Heart right ventricle (tissue), 16 donors: ENCODE measurements at regions not wholly inside any gene's neighbourhood (a gene's known extent, or its start where the extent isn't known, plus 50 kb on each side); places are given as distances from the start of the nearest gene placed in this dataset.

Experiments
- ATAC-seq, 8 donors: fragments of 200-7000 bp; cut with Tn5 transposase; one replicate each; pipeline ENCODE4 v1.9.1; 2020; ENCODE audit warnings: mild to moderate bottlenecking in 8 of 8, moderate library complexity in 8 of 8, moderate number of reproducible peaks in 1 of 8
- DNase-seq, 2 donors: peaks; one replicate each; pipeline ENCODE4 v3.0.0-alpha.2; 2020
- H3K27ac ChIP-seq, 10 donors: fragments of 200-600 bp; sonication (generic) in 2 of 10; one replicate each; pipeline versions ENCODE4 v1.5.0 to v1.8.0; 2020 to 2022; ENCODE audit warnings: mild to moderate bottlenecking in 3 of 10
- H3K27me3 ChIP-seq, 7 donors: fragments of 200-600 bp; one replicate each; pipeline ENCODE4 v1.8.0; 2021 to 2022; ENCODE audit warnings: mild to moderate bottlenecking in 2 of 7
- H3K36me3 ChIP-seq, 9 donors: fragments of 200-600 bp; sonication (generic) in 1 of 9; one replicate each; pipeline versions ENCODE4 v1.5.0 to v1.8.0; 2020 to 2022; ENCODE audit warnings: mild to moderate bottlenecking in 2 of 9
- H3K4me1 ChIP-seq, 9 donors: fragments of 200-600 bp; sonication (generic) in 1 of 9; one replicate each; pipeline versions ENCODE4 v1.5.0 to v1.8.0; 2020 to 2022; ENCODE audit warnings: mild to moderate bottlenecking in 4 of 9
- H3K4me3 ChIP-seq, 10 donors: fragments of 200-600 bp; sonication (generic) in 2 of 10; one replicate each; pipeline versions ENCODE4 v1.5.0 to v1.8.0; 2020 to 2022; ENCODE audit warnings: mild to moderate bottlenecking in 7 of 10, moderate library complexity in 2 of 10
- H3K9me3 ChIP-seq, 11 donors: fragments of 200-600 bp in 10 of 11; sonication (generic) in 2 of 11; one replicate each; pipeline versions ENCODE4 v1.5.0 to v1.8.0; 2013 to 2022; ENCODE audit warnings: mild to moderate bottlenecking in 2 of 11, control low read depth in 1 of 11, moderate library complexity in 1 of 11
- WGBS, 2 donors: extraction: QIAGEN DNeasy Blood & Tissue Kit; methylation state at CpG; one replicate each; pipeline ENCODE4 v1.1.7; 2013; ENCODE audit warnings: inconsistent platforms in 1 of 2; 5-methylcytosine and 5-hydroxymethylcytosine counted together
- intact Hi-C, 10 donors: fragments of 100-400 bp; cut with DNase I; formaldehyde crosslinking; loops; one replicate each; pipeline versions ENCODE4 v1.11.1 to v1.14.2; 2022
- TF ChIP-seq, protein P1 (sequence below), 9 donors: fragments of 200-600 bp; sonication (generic) in 2 of 9; IDR thresholded peaks; one replicate each; pipeline versions ENCODE4 v1.5.0 to v1.8.0; 2021 to 2022; ENCODE audit warnings: antibody characterized with exemption in 9 of 9, mild to moderate bottlenecking in 5 of 9, moderate library complexity in 1 of 9
- donor health status: Arrhythmogenic right ventricular cardiomyopathy.
- donor health status: ischemic (EF 13 %, LVEDD 7.1; RV severe dilation, severe dysfunction).
- donor health status: healthy with polysubstance abuse.
- donor health status: DM: no; HTN: yes; CAD: no.
- donor health status: DM: no; HTN: no; CAD: no.
- donor health status: ischemic (EF 25% LVEDD 6.9; RV normal size, moderate dysfunction).
- donor health status: ischemic (EF 25% LVEDD 5.7; RV mildly dilated, moderate dysfunction).
- donor health status: healthy.
- donor health status: DM: yes; HTN: yes; CAD: no.
- donor health status: Ischemic cardiomyopathy.
- donor health status: ischemic (EF 35%, LVEDD 5.7; RV mildly dilated, moderate dysfunction).
- donor health status: nonischemic (EF 11% LVEDD 7.7; RV severe dilation, severe dysfunction).
- donor health status: DM: yes; HTN: yes; CAD: no.
- donor health status: PGD.
- donor health status: ischemic (EF 29% LVEDD 5.4; RV normal size, mild dysfunction).
- donor health status: nonischemic (EF 23%, LVEDD 6.1; RV moderate dilation, normal function).

- Histone ChIP-seq H3K27ac (no peak overlapping the region), H3K4me3 (no peak overlapping the region), H3K27me3 (peaks cover 0 to 12% (median 0%) of the 10 kb centered on the region in 7 donors), H3K4me1 (peaks cover 0 to 11% (median 0%) of the 10 kb centered on the region in 9 donors), H3K36me3 (no peaks in the 10 kb centered on the region), H3K9me3 (no peaks in the 10 kb centered on the region)
- DNase-seq (no peak), ATAC-seq (no peak)
- TF ChIP-seq, protein P1, sequence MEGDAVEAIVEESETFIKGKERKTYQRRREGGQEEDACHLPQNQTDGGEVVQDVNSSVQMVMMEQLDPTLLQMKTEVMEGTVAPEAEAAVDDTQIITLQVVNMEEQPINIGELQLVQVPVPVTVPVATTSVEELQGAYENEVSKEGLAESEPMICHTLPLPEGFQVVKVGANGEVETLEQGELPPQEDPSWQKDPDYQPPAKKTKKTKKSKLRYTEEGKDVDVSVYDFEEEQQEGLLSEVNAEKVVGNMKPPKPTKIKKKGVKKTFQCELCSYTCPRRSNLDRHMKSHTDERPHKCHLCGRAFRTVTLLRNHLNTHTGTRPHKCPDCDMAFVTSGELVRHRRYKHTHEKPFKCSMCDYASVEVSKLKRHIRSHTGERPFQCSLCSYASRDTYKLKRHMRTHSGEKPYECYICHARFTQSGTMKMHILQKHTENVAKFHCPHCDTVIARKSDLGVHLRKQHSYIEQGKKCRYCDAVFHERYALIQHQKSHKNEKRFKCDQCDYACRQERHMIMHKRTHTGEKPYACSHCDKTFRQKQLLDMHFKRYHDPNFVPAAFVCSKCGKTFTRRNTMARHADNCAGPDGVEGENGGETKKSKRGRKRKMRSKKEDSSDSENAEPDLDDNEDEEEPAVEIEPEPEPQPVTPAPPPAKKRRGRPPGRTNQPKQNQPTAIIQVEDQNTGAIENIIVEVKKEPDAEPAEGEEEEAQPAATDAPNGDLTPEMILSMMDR (IDR thresholded peaks at IDR 0.05) = no peak
- intact Hi-C loops = no loop called here
Observed at GRCh38 chr4:146063143-146063542, 112.4 kb upstream of the LSM6 start.

DNA sequence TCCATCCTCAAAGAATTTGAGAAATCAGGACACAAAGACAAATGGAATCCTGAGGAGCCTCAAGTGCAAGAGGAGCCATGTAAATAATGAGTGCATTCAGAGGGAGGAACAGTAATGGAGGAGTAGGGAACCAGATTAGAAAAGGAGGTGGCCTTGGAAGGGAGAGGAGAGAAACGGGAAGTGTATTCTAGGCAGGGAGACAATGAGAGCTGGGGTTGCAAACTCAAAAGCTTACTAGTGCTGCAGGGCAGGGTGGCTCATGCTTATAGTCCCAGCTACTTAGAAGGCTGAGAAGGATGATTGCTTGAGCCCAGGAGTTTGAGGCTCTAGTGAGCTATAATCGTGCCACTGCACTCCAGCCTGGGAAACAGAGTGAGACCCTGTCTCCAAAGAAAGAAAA is 113.2 kb upstream of the LSM6 start:
- Histone ChIP-seq H3K27me3 (peaks cover 0 to 13% (median 0%) of the 10 kb centered on the region in 7 donors), H3K4me3 (no peak overlapping the region), H3K4me1 (peaks cover 0 to 11% (median 0%) of the 10 kb centered on the region in 9 donors), H3K9me3 (no peaks in the 10 kb centered on the region), H3K27ac (no peak overlapping the region), H3K36me3 (no peaks in the 10 kb centered on the region)
- ATAC-seq = no peak
- TF ChIP-seq, protein P1 (IDR thresholded peaks at IDR 0.05) = no peak
- intact Hi-C loops = no loop called here
- WGBS, 2 donors = 67 to 81% methylated on average over 2 of the region's 2 CpGs
- no peak for DNase-seq

DNA sequence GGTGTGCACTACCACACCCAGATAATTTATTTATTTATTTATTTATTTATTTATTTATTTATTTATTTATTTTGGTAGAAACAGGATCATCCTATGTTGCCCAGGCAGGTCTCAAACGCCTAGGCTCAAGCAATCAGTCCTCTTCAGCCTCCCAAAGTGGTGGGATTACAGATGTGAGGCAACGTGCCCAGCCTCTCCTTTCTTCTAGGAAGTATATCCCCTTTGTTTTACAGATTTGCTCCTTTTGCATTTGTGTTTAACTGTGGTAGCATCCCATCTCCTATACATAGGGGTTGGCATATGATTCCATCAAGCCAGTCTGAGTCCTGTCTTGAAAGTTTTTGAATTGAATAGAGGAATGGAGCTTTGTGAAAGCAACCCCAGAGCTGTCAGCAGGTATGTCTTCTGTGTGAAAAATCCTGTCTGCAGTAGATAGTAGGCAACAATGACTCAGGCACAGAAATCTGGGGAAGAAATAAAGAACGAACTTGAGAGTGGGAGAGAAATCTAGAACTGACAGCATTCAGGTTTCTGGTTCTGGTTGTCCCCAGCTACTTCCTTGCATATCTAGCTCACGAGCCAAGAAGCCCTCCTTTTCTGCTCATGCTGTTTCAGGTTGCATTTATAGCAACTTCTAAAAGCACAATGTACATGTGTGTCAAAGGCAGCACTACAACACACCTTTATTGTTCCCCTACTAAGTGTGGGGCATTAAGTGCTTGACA is 113.7 kb upstream of the LSM6 start:
- DNase-seq (no peak), ATAC-seq (no peak)
- intact Hi-C loops = no loop called here
- peaks cover 0 to 11% (median 0%) of the 10 kb centered on the region in 9 donors for H3K4me1 ChIP-seq
- H3K36me3 ChIP-seq = no peaks in the 10 kb centered on the region
- H3K27ac ChIP-seq = no peak overlapping the region
- H3K4me3 ChIP-seq = no peak overlapping the region
- H3K9me3 ChIP-seq = no peaks in the 10 kb centered on the region
- TF ChIP-seq, protein P1 (IDR thresholded peaks at IDR 0.05) = no peak
- 65 to 70% methylated on average over 4 of the region's 4 CpGs for WGBS, 2 donors
- peaks cover 0 to 13% (median 0%) of the 10 kb centered on the region in 7 donors for H3K27me3 ChIP-seq

DNA sequence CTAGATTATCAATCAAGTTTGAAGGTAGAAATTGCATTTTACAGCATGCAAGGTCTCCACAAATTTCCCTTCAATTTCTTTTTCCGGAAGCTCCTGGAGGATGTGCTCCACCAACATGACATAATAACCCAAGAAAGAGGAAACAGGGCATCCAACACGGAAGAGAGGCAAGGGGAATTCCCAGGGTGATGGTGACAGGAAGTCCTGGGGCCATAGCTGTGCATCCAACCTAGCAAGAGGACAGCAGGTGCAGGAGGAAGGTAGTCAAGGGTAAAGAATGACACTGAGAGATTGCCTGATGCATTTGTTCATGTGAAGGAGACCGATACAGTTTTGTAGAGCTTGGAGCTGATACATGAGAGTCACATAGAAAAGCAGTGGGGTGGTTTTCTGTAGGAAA is 115.7 kb upstream of the LSM6 start:
- ATAC-seq (no peak), DNase-seq (no peak)
- intact Hi-C loops = no loop called here
- Histone ChIP-seq H3K4me1 (peaks cover 0 to 11% (median 0%) of the 10 kb centered on the region in 9 donors), H3K36me3 (no peaks in the 10 kb centered on the region), H3K4me3 (no peak overlapping the region), H3K9me3 (no peaks in the 10 kb centered on the region), H3K27me3 (peaks cover 0 to 13% (median 4%) of the 10 kb centered on the region in 7 donors), H3K27ac (no peak overlapping the region)
- TF ChIP-seq, protein P1 (IDR thresholded peaks at IDR 0.05) = no peak
- 59 to 67% methylated on average over 3 of the region's 3 CpGs for WGBS, 2 donors
